H1 (cell line): ENCODE measurements at regions not wholly inside any gene's neighbourhood (a gene's known extent, or its start where the extent isn't known, plus 50 kb on each side); places are given as distances from the start of the nearest gene placed in this dataset.

ENCODE experiments used
- CTCF ChIA-PET: fragments of 300-600 bp; sonication (Branson Sonifier 250); formaldehyde crosslinking; loops from one replicate; lab custom pipeline; 2021; ENCODE audit not compliant: partially characterized antibody; lab: Charles Lee
- POLR2A ChIA-PET: fragments of 300-600 bp; sonication (Branson Sonifier 250); formaldehyde crosslinking; loops from one replicate; lab custom pipeline; 2021; ENCODE audit warnings: inconsistent platforms; ENCODE audit not compliant: partially characterized antibody; lab: Charles Lee
- DNase-seq, 2 experiments: peaks; one replicate each; pipeline versions ENCODE4 v3.0.0 to v3.0.0-alpha.2; 2010 to 2022; ENCODE audit warnings: low spot score in 2 of 2, low read depth in 1 of 2, mixed read lengths in 1 of 2
- FAIRE-seq: peaks from 2 replicates; lab custom pipeline; 2011; peaks lifted over from hg19 to GRCh38; lab: Jason Lieb, UNC
- H2AFZ ChIP-seq: 2 replicates; pipeline ENCODE4 v1.8.1; 2012; ENCODE audit warnings: low read length, inconsistent platforms
- H2AK5ac ChIP-seq: 2 replicates; pipeline ENCODE4 v1.6.1; 2013; ENCODE audit warnings: low read depth, low read length
- H2BK120ac ChIP-seq: replicated peaks from 2 replicates; pipeline ENCODE3; 2013; ENCODE audit warnings: low read depth, low read length, inconsistent platforms
- H2BK12ac ChIP-seq: 2 replicates; pipeline ENCODE4 v1.6.1; 2013; ENCODE audit warnings: low read depth, low read length
- H2BK15ac ChIP-seq: 2 replicates; pipeline ENCODE4 v1.6.1; 2013; ENCODE audit warnings: low read length
- H2BK20ac ChIP-seq: 2 replicates; pipeline ENCODE4 v1.6.1; 2013; ENCODE audit warnings: low read length
- H2BK5ac ChIP-seq: 2 replicates; pipeline ENCODE4 v1.6.1; 2013; ENCODE audit warnings: low read depth, low read length
- H3K14ac ChIP-seq: 2 replicates; pipeline ENCODE4 v1.6.1; 2013; ENCODE audit warnings: inconsistent platforms; ENCODE audit not compliant: insufficient read length
- H3K18ac ChIP-seq: 2 replicates; pipeline ENCODE4 v1.6.1; 2013; ENCODE audit warnings: low read length; ENCODE audit errors: extremely low read depth
- H3K23ac ChIP-seq: 2 replicates; pipeline ENCODE4 v1.6.1; 2013; ENCODE audit warnings: inconsistent platforms; ENCODE audit not compliant: insufficient read length
- H3K23me2 ChIP-seq: 2 replicates; pipeline ENCODE4 v1.6.1; 2013; ENCODE audit warnings: low read depth, low read length
- H3K27ac ChIP-seq: 2 replicates; pipeline ENCODE4 v1.6.1; 2011; ENCODE audit warnings: low read depth, low read length, inconsistent platforms
- H3K27me3 ChIP-seq, 4 experiments: replicated peaks in 1 of 4; 1 replicate in 1 of 4; 2 replicates in 3 of 4; pipeline versions ENCODE4 v1.6.1 to v1.8.1; 2011 to 2013; ENCODE audit warnings: low read length in 3 of 4, mild to moderate bottlenecking in 3 of 4, inconsistent platforms in 2 of 4, mixed read lengths in 2 of 4, moderate library complexity in 1 of 4; ENCODE audit not compliant: control insufficient read depth in 3 of 4, insufficient read depth in 3 of 4; ENCODE audit errors: extremely low read depth in 1 of 4
- H3K36me3 ChIP-seq, 4 experiments: 2 replicates each; pipeline versions ENCODE4 v1.6.1 to v1.8.1; 2011 to 2013; ENCODE audit warnings: mild to moderate bottlenecking in 4 of 4, low read length in 3 of 4, moderate library complexity in 2 of 4, control low read depth in 1 of 4, inconsistent platforms in 1 of 4; ENCODE audit not compliant: insufficient read depth in 4 of 4, control insufficient read depth in 2 of 4
- H3K4ac ChIP-seq: replicated peaks from 2 replicates; pipeline ENCODE3; 2013; ENCODE audit warnings: low read length, low read depth, mixed read lengths, inconsistent platforms; ENCODE audit not compliant: insufficient read length
- H3K4me1 ChIP-seq, 4 experiments: replicated peaks in 1 of 4; 1 replicate in 1 of 4; 2 replicates in 3 of 4; pipeline versions ENCODE4 v1.6.1 to v1.8.1; 2011 to 2013; ENCODE audit warnings: low read length in 3 of 4, inconsistent platforms in 2 of 4, mixed read lengths in 1 of 4; ENCODE audit not compliant: insufficient read depth in 4 of 4, control insufficient read depth in 3 of 4
- H3K4me2 ChIP-seq, 2 experiments: 2 replicates each; pipeline versions ENCODE4 v1.6.1 to v1.8.1; 2011 to 2013; ENCODE audit warnings: low read depth in 2 of 2, low read length in 2 of 2, control low read depth in 1 of 2, inconsistent platforms in 1 of 2, mild to moderate bottlenecking in 1 of 2; ENCODE audit not compliant: insufficient read depth in 1 of 2
- H3K4me3 ChIP-seq, 4 experiments: fragments of 200-600, 300-600 bp in 1 of 4; sonication (generic), shearing (Covaris generic), sonication (Bioruptor Twin) in 1 of 4; 2 replicates each; pipeline versions ENCODE4 v1.5.1 to v1.8.1; 2011 to 2016; ENCODE audit warnings: low read length in 4 of 4, low read depth in 3 of 4, control low read depth in 2 of 4, inconsistent platforms in 2 of 4, mild to moderate bottlenecking in 2 of 4, mixed read lengths in 1 of 4, moderate library complexity in 1 of 4; ENCODE audit not compliant: insufficient read depth in 2 of 4; ENCODE audit errors: extremely low read depth in 1 of 4
- H3K56ac ChIP-seq: replicated peaks from 2 replicates; pipeline ENCODE3; 2013; ENCODE audit warnings: low read depth, mild to moderate bottlenecking, mixed read lengths, low read length, inconsistent platforms; ENCODE audit not compliant: insufficient read length
- H3K79me1 ChIP-seq: 2 replicates; pipeline ENCODE4 v1.6.1; 2013; ENCODE audit warnings: low read depth, low read length, control low read depth
- H3K79me2 ChIP-seq, 2 experiments: 2 replicates each; pipeline versions ENCODE4 v1.6.1 to v1.8.1; 2012 to 2013; ENCODE audit warnings: low read length in 2 of 2, mild to moderate bottlenecking in 2 of 2, inconsistent platforms in 1 of 2; ENCODE audit not compliant: insufficient read depth in 2 of 2, control insufficient read depth in 1 of 2
- H3K9ac ChIP-seq, 4 experiments: replicated peaks in 1 of 4; 1 replicate in 1 of 4; 2 replicates in 3 of 4; pipeline versions ENCODE4 v1.6.1 to v1.8.1; 2011 to 2013; ENCODE audit warnings: low read depth in 3 of 4, low read length in 3 of 4, control low read depth in 2 of 4, mild to moderate bottlenecking in 2 of 4, moderate library complexity in 2 of 4, inconsistent platforms in 1 of 4; ENCODE audit errors: extremely low read depth in 1 of 4
- H3K9me3 ChIP-seq, 2 experiments: 2 replicates each; pipeline versions ENCODE4 v1.6.1 to v1.8.1; 2012 to 2013; ENCODE audit warnings: mild to moderate bottlenecking in 2 of 2, moderate library complexity in 2 of 2, control low read depth in 1 of 2, inconsistent platforms in 1 of 2, low read depth in 1 of 2, low read length in 1 of 2, mixed read lengths in 1 of 2; ENCODE audit not compliant: insufficient read depth in 2 of 2
- H4K20me1 ChIP-seq, 2 experiments: replicated peaks in 1 of 2; 2 replicates each; pipeline versions ENCODE3 to v1.8.1; 2011 to 2013; ENCODE audit warnings: inconsistent platforms in 2 of 2, low read length in 2 of 2, mild to moderate bottlenecking in 1 of 2; ENCODE audit not compliant: insufficient read depth in 2 of 2, control insufficient read depth in 1 of 2
- H4K5ac ChIP-seq: 2 replicates; pipeline ENCODE4 v1.6.1; 2013; ENCODE audit warnings: low read length, low read depth, mixed read lengths, inconsistent platforms; ENCODE audit not compliant: insufficient read length
- H4K8ac ChIP-seq: 2 replicates; pipeline ENCODE4 v1.8.0; 2013; ENCODE audit warnings: mild to moderate bottlenecking, moderate library complexity, low read length, inconsistent platforms; ENCODE audit not compliant: insufficient read depth; ENCODE audit errors: extremely low read depth
- H4K91ac ChIP-seq: replicated peaks from 2 replicates; pipeline ENCODE3; 2013; ENCODE audit warnings: low read length, mixed read lengths, inconsistent platforms; ENCODE audit not compliant: insufficient read length
- CBX5 ChIP-seq: fragments of 300-800, 300-1000 bp; sonication (generic); IDR thresholded peaks from 2 replicates; pipeline ENCODE4 v1.7.1; 2016; ENCODE audit warnings: antibody characterized with exemption, low read length, low read depth
- CTBP2 ChIP-seq: IDR thresholded peaks from 2 replicates; pipeline ENCODE4 v1.7.0; 2011; ENCODE audit warnings: borderline replicate concordance, mild to moderate bottlenecking, moderate library complexity, mixed read lengths, low read length; ENCODE audit not compliant: insufficient read depth, insufficient read length
- EGR1 ChIP-seq: IDR thresholded peaks from 2 replicates; pipeline ENCODE4 v1.6.1; 2011; ENCODE audit warnings: low read depth, low read length, borderline replicate concordance
- KDM1A ChIP-seq: fragments of 200-600, 300-600 bp; sonication (generic); IDR thresholded peaks from 2 replicates; pipeline ENCODE4 v1.7.1; 2016; ENCODE audit warnings: mild to moderate bottlenecking, low read length, borderline replicate concordance
- KDM4A ChIP-seq: IDR thresholded peaks from one replicate; pipeline ENCODE4 v1.7.1; 2012; ENCODE audit warnings: low read depth, mild to moderate bottlenecking, moderate library complexity, low read length, inconsistent platforms; ENCODE audit not compliant: severe bottlenecking
- POLR2AphosphoS5 ChIP-seq: IDR thresholded peaks from 2 replicates; pipeline ENCODE4 v1.6.1; 2011; ENCODE audit warnings: low read depth, low read length
- POU5F1 ChIP-seq: IDR thresholded peaks from 2 replicates; pipeline ENCODE4 v1.6.1; 2011; ENCODE audit warnings: low read depth, mild to moderate bottlenecking, low read length, moderate library complexity
- RFX5 ChIP-seq: IDR thresholded peaks from 2 replicates; pipeline ENCODE4 v1.6.1; 2011; ENCODE audit warnings: low read depth, low read length, improper control_type of control experiment, borderline replicate concordance
- RNF2 ChIP-seq: fragments of 200-900, 300-1000 bp; sonication (generic); IDR thresholded peaks from 2 replicates; pipeline ENCODE4 v1.7.1; 2016; ENCODE audit warnings: borderline replicate concordance, low read depth, mild to moderate bottlenecking, antibody characterized with exemption, low read length; ENCODE audit not compliant: poor library complexity, severe bottlenecking; ENCODE audit errors: missing control alignments
- SAP30 ChIP-seq: fragments of 300-600 bp; sonication (generic); IDR thresholded peaks from 2 replicates; pipeline ENCODE4 v1.7.1; 2012; ENCODE audit warnings: low read length, moderate library complexity, mild to moderate bottlenecking, inconsistent platforms; ENCODE audit not compliant: insufficient read depth, insufficient replicate concordance
- SIRT6 ChIP-seq: IDR thresholded peaks from one replicate; pipeline ENCODE4 v1.7.1; 2012; ENCODE audit warnings: low read length, inconsistent platforms
- SP2 ChIP-seq: IDR thresholded peaks from 2 replicates; pipeline ENCODE4 v1.6.1; 2012; ENCODE audit warnings: mild to moderate bottlenecking, low read length, inconsistent platforms
- SUZ12 ChIP-seq: fragments of 200-600 bp; sonication (generic); IDR thresholded peaks from 2 replicates; pipeline ENCODE4 v1.6.1; 2012; ENCODE audit warnings: mild to moderate bottlenecking, inconsistent platforms, low read length, moderate library complexity, mixed read lengths
- TAF1 ChIP-seq: IDR thresholded peaks from 2 replicates; pipeline ENCODE4 v1.6.1; 2011; ENCODE audit warnings: mild to moderate bottlenecking, low read depth, low read length
- TCF12 ChIP-seq: IDR thresholded peaks from 2 replicates; pipeline ENCODE4 v1.6.1; 2011; ENCODE audit warnings: low read depth, mild to moderate bottlenecking, low read length
- WGBS, 2 experiments: shearing (Covaris generic) in 1 of 2; methylation state at CpG; one replicate each; pipeline versions ENCODE4 v1.1.6 to v1.1.7; 2013 to 2015; ENCODE audit warnings: low lambda C conversion rate in 2 of 2, mixed read lengths in 2 of 2, inconsistent platforms in 1 of 2, low coverage in 1 of 2, missing lambda C conversion rate in 1 of 2; ENCODE audit not compliant: insufficient replicate concordance in 2 of 2, insufficient coverage in 1 of 2, insufficient read length in 1 of 2; ENCODE audit errors: extremely low coverage in 1 of 2, missing lambda C conversion rate in 1 of 2; 5-methylcytosine and 5-hydroxymethylcytosine counted together

- H2AK5ac ChIP-seq, result no peak overlapping the region
- no peak overlapping the region for H4K91ac ChIP-seq
- no peak overlapping the region for H3K27ac ChIP-seq
- H3K23me2 ChIP-seq, result peaks cover 5% of the 10 kb centered on the region; the same call in 1 of the 2 replicates
- H3K18ac ChIP-seq, result no peak overlapping the region
- H2BK15ac ChIP-seq, result no peak overlapping the region
- H3K27me3 ChIP-seq, result no peaks in the 10 kb centered on the region
- H3K79me2 ChIP-seq, result no peaks in the 10 kb centered on the region
- no peak overlapping the region for H3K4ac ChIP-seq
- no peak overlapping the region for H4K5ac ChIP-seq
- no peaks in the 10 kb centered on the region for H3K79me1 ChIP-seq
- no peak overlapping the region for H3K14ac ChIP-seq
- H2BK12ac ChIP-seq, result no peak overlapping the region
- H3K23ac ChIP-seq, result no peak overlapping the region
- H3K4me2 ChIP-seq, result no peak overlapping the region
- H2AFZ ChIP-seq, result no peak overlapping the region
- no peaks in the 10 kb centered on the region for H3K4me1 ChIP-seq
- no peak overlapping the region for H2BK20ac ChIP-seq
- POLR2A ChIA-PET, result no interaction called here
- DNase-seq, result no peak
- H3K36me3 ChIP-seq, result no peaks in the 10 kb centered on the region
- WGBS, 2 experiments, result 93% methylated on average over 3 of the region's 3 CpGs; no CpG with 5 or more reads in 1 of the 2 experiments
- no peak overlapping the region for H4K8ac ChIP-seq
- no peak overlapping the region for H3K9ac ChIP-seq
- FAIRE-seq, result no peak
- H4K20me1 ChIP-seq, result no peaks in the 10 kb centered on the region
- no peaks in the 10 kb centered on the region for H3K9me3 ChIP-seq
- CTCF ChIA-PET, result interaction anchor here (0.6 to 1.2 kb wide), 5 partner anchors 8 to 135 kb away, joined by 3 to 5 read pairs (median 3); no protein-coding TSS in a partner anchor
- H2BK5ac ChIP-seq, result no peak overlapping the region
- H2BK120ac ChIP-seq, result no peak overlapping the region
- no peak overlapping the region for H3K4me3 ChIP-seq
- no peak overlapping the region for H3K56ac ChIP-seq
- no peak for TF ChIP-seq KDM4A
- TF ChIP-seq POLR2AphosphoS5, result no peak
- TF ChIP-seq SIRT6, result no peak
- no peak for TF ChIP-seq TAF1
- no peak for TF ChIP-seq RNF2
- no peak for TF ChIP-seq EGR1
- no peak for TF ChIP-seq SP2
- no peak for TF ChIP-seq TCF12
- no peak for TF ChIP-seq SUZ12
- TF ChIP-seq POU5F1, result no peak
- no peak for TF ChIP-seq CBX5
- no peak for TF ChIP-seq CTBP2
- TF ChIP-seq RFX5, result no peak
- TF ChIP-seq KDM1A, result no peak
- TF ChIP-seq SAP30, result no peak
These were observed 123.4 kb downstream of the HLX start for GRCh38 chr1:221002601-221003000.
